RWPE1 (cell line): ENCODE measurements at regions not wholly inside any gene's neighbourhood (a gene's known extent, or its start where the extent isn't known, plus 50 kb on each side); places are given as distances from the start of the nearest gene placed in this dataset.

Experiments used
- CTCF ChIA-PET: fragments of 350-600 bp; sonication (Branson Sonifier 250); formaldehyde crosslinking; extraction: SDS; loops from one replicate; lab custom pipeline; 2021; lab: Yijun Ruan, JAX
- POLR2A ChIA-PET: fragments of 400-600 bp; formaldehyde crosslinking; extraction: SDS; loops from one replicate; lab custom pipeline; 2020; ENCODE audit warnings: antibody characterized with exemption; ENCODE audit not compliant: low non-redundant PET; lab: Yijun Ruan, JAX
- DNase-seq: peaks from one replicate; pipeline ENCODE4 v3.0.0; 2012; ENCODE audit warnings: low spot score
- H3K27ac ChIP-seq: fragments of 450-650 bp; 2 replicates; pipeline ENCODE4 v1.5.1; 2017
- CTCF ChIP-seq: fragments of 450-650 bp; conservative IDR thresholded peaks from 2 replicates; pipeline ENCODE4 v1.5.1; 2017; ENCODE audit warnings: low read depth, mild to moderate bottlenecking

- POLR2A ChIA-PET = no interaction called here
- no peak overlapping the region for H3K27ac ChIP-seq
- CTCF ChIA-PET = no interaction called here
- DNase-seq = no peak
- TF ChIP-seq CTCF = no peak
These were observed 209.4 kb downstream of the DIPK2A start for GRCh38 chr3:144181062-144181461.

DNA sequence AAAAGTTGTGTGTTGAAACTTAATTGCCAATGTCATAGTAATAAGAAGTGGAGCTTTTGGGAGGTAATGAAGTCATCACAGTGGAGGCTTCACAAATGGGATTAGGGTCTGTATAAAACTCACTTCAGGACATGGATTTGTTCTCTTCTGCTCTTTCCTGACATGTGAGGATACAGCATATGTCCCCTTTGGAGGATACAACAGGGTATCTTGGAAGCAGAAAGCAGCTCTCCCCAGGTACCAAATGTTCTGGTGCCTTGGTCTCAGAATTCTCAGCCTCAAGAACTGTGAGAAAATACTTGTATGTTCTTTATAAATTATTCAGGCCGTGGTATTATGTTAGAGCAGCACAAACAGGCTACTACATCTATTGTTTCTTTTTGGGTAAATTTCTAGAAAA, 210.9 kb downstream of the DIPK2A start:
- no peak for DNase-seq
- ChIA-PET POLR2A (no interaction called here), CTCF (no interaction called here)
- H3K27ac ChIP-seq = no peak overlapping the region
- TF ChIP-seq CTCF = no peak

GRCh38 chr3:144185276-144185675, 213.7 kb downstream of the DIPK2A start:
- ChIA-PET CTCF (no interaction called here), POLR2A (no interaction called here)
- no peak for TF ChIP-seq CTCF
- H3K27ac ChIP-seq = no peak overlapping the region
- no peak for DNase-seq

DNA sequence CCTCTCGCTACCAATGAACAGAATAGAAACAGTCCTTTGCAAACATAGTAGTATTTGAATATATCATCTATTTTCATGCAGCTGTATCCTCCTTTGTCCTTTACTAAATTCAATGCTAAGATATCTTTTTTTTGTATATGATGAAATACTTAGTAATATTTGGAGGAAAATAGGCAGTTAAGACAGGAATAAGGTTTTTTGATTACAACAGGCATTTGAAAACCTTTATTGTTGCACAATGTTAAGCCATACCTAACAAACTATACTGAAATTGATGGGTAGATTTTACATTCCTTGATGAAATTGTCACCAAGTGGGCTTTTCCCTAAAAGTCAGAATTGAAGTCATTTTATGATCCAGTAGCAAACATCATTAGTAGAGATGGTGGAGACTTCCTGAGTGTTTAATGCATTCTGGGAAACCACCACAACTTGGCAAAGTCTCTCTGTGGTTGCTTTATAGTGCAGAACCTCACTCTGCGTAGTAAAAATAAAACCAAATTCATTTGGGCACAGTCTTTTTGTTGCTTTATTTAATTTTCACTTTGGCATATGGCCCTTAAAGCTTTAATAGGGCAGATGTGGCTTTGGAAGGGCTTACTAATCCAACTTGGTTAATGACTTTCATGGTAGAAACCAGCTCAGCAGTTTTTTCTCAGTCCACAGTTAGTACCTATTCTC, 216.0 kb downstream of the DIPK2A start:
- no peak for TF ChIP-seq CTCF
- ChIA-PET POLR2A (no interaction called here), CTCF (no interaction called here)
- no peak overlapping the region for H3K27ac ChIP-seq
- DNase-seq = no peak

- CTCF ChIA-PET = interaction anchor here (0.6 to 0.7 kb wide), 2 partner anchors 337 to 405 kb away, joined by 4 read pairs; no protein-coding TSS in a partner anchor
- no peak for DNase-seq
- no peak overlapping the region for H3K27ac ChIP-seq
- TF ChIP-seq CTCF = no peak
- POLR2A ChIA-PET = no interaction called here
These were observed 217.4 kb downstream of the DIPK2A start for GRCh38 chr3:144189044-144189443.

GRCh38 chr3:144197116-144197515, 225.5 kb downstream of the DIPK2A start:
- ChIA-PET CTCF (no interaction called here), POLR2A (no interaction called here)
- no peak overlapping the region for H3K27ac ChIP-seq
- no peak for TF ChIP-seq CTCF
- DNase-seq = no peak
